NT2/D1 (cell line): ENCODE measurements at regions not wholly inside any gene's neighbourhood (a gene's known extent, or its start where the extent isn't known, plus 50 kb on each side); places are given as distances from the start of the nearest gene placed in this dataset.

Source experiments
- SUZ12 ChIP-seq: IDR thresholded peaks from 2 replicates; pipeline ENCODE4 v1.6.1; 2011; ENCODE audit not compliant: insufficient read length, insufficient read depth; ENCODE audit errors: extremely low read depth
- YY1 ChIP-seq: IDR thresholded peaks from 2 replicates; pipeline ENCODE4 v1.6.1; 2011; ENCODE audit not compliant: insufficient read length, insufficient read depth
- ZNF274 ChIP-seq: IDR thresholded peaks from 2 replicates; pipeline ENCODE4 v1.6.1; 2011; ENCODE audit warnings: mild to moderate bottlenecking, low read depth, low read length

GRCh38 chr1:34427170-34427569 is 250.5 kb downstream of the C1orf94 start:
- TF ChIP-seq ZNF274 = no peak
- TF ChIP-seq YY1 = no peak
- TF ChIP-seq SUZ12 = no peak
